ENCODE measurements at regions not wholly inside any gene's neighbourhood (a gene's known extent, or its start where the extent isn't known, plus 50 kb on each side); places are given as distances from the start of the nearest gene placed in this dataset.
"Not testable (repeated sequence)": the region's sequence is repeated elsewhere in the genome, so short reads cannot be mapped to it uniquely, and the experiment has no call there.

- no peak for TF ChIP-seq CTCF (IDR thresholded peaks at IDR 0.05; ENCODE audit: borderline replicate concordance, insufficient read depth, low read depth, low read length)
- H3K4me3 ChIP-seq (ENCODE audit: low read depth, low read length), result no peak overlapping the region
Observed at GRCh38 chr16:60091071-60091470, 1357.0 kb upstream of the GOT2 start.

GRCh38 chr16:60087530-60087929 lies 1353.4 kb upstream of the GOT2 start:
- no peak overlapping the region for H3K4me3 ChIP-seq (ENCODE audit: low read depth, low read length)
- no peak for TF ChIP-seq CTCF (IDR thresholded peaks at IDR 0.05; ENCODE audit: borderline replicate concordance, insufficient read depth, low read depth, low read length)

- H3K4me3 ChIP-seq (ENCODE audit: low read depth, low read length), result not testable (repeated sequence)
Observed at GRCh38 chr16:60078819-60079218, 1344.7 kb upstream of the GOT2 start.

GRCh38 chr16:60077861-60078260 lies 1343.7 kb upstream of the GOT2 start:
- no peak overlapping the region for H3K4me3 ChIP-seq (ENCODE audit: low read depth, low read length)
- TF ChIP-seq CTCF (IDR thresholded peaks at IDR 0.05; ENCODE audit: borderline replicate concordance, insufficient read depth, low read depth, low read length), result no peak

- no peak overlapping the region for H3K4me3 ChIP-seq (ENCODE audit: low read depth, low read length)
- no peak for TF ChIP-seq CTCF (IDR thresholded peaks at IDR 0.05; ENCODE audit: borderline replicate concordance, insufficient read depth, low read depth, low read length)
Observed at GRCh38 chr16:60074378-60074777, 1340.3 kb upstream of the GOT2 start.

GRCh38 chr16:60073376-60073775 lies 1339.3 kb upstream of the GOT2 start:
- no peak for TF ChIP-seq CTCF (IDR thresholded peaks at IDR 0.05; ENCODE audit: borderline replicate concordance, insufficient read depth, low read depth, low read length)
- no peak overlapping the region for H3K4me3 ChIP-seq (ENCODE audit: low read depth, low read length)

GRCh38 chr16:60064026-60064425 lies 1329.9 kb upstream of the GOT2 start:
- TF ChIP-seq CTCF (IDR thresholded peaks at IDR 0.05; ENCODE audit: borderline replicate concordance, insufficient read depth, low read depth, low read length), result no peak
- H3K4me3 ChIP-seq (ENCODE audit: low read depth, low read length), result no peak overlapping the region

- TF ChIP-seq CTCF (IDR thresholded peaks at IDR 0.05; ENCODE audit: borderline replicate concordance, insufficient read depth, low read depth, low read length), result no peak
- H3K4me3 ChIP-seq (ENCODE audit: low read depth, low read length), result no peak overlapping the region
Observed at GRCh38 chr16:60061396-60061795, 1327.3 kb upstream of the GOT2 start.
